Body of pancreas (tissue), 4 donors: ENCODE measurements at regions not wholly inside any gene's neighbourhood (a gene's known extent, or its start where the extent isn't known, plus 50 kb on each side); places are given as distances from the start of the nearest gene placed in this dataset.

Source experiments
- POLR2A ChIP-seq, 3 donors: fragments of 450-650 bp; IDR thresholded peaks; one replicate each; pipeline ENCODE4 v1.6.1; 2016; ENCODE audit warnings: antibody characterized with exemption in 3 of 3, mild to moderate bottlenecking in 2 of 3
- TF ChIP-seq, protein P1 (sequence below), 7 experiments: fragments of 450-650 bp in 4 of 7; fragments of 200-600 bp in 3 of 7; sonication (generic) in 3 of 7; IDR thresholded peaks; one replicate each; pipeline ENCODE4 v1.5.1; 2016 to 2019; ENCODE audit warnings: antibody characterized with exemption in 7 of 7

GRCh38 chr10:56449770-56450169, 88.7 kb upstream of the ZWINT start:
- TF ChIP-seq, protein P1, sequence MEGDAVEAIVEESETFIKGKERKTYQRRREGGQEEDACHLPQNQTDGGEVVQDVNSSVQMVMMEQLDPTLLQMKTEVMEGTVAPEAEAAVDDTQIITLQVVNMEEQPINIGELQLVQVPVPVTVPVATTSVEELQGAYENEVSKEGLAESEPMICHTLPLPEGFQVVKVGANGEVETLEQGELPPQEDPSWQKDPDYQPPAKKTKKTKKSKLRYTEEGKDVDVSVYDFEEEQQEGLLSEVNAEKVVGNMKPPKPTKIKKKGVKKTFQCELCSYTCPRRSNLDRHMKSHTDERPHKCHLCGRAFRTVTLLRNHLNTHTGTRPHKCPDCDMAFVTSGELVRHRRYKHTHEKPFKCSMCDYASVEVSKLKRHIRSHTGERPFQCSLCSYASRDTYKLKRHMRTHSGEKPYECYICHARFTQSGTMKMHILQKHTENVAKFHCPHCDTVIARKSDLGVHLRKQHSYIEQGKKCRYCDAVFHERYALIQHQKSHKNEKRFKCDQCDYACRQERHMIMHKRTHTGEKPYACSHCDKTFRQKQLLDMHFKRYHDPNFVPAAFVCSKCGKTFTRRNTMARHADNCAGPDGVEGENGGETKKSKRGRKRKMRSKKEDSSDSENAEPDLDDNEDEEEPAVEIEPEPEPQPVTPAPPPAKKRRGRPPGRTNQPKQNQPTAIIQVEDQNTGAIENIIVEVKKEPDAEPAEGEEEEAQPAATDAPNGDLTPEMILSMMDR (IDR thresholded peaks at IDR 0.05): no peak
- no peak for TF ChIP-seq POLR2A (IDR thresholded peaks at IDR 0.05)
